GM12892 (cell line): ENCODE measurements at regions not wholly inside any gene's neighbourhood (a gene's known extent, or its start where the extent isn't known, plus 50 kb on each side); places are given as distances from the start of the nearest gene placed in this dataset.

ENCODE experiments used
- POLR2A ChIP-seq: IDR thresholded peaks from 2 replicates; pipeline ENCODE4 v1.6.1; 2011; ENCODE audit warnings: low read depth, low read length, control low read depth
- POLR2AphosphoS5 ChIP-seq: IDR thresholded peaks from 2 replicates; pipeline ENCODE4 v1.6.1; 2011; ENCODE audit warnings: low read depth, low read length, control low read depth
- TAF1 ChIP-seq: IDR thresholded peaks from 2 replicates; pipeline ENCODE4 v1.6.1; 2011; ENCODE audit warnings: low read depth, mild to moderate bottlenecking, control low read depth, low read length, borderline replicate concordance

DNA sequence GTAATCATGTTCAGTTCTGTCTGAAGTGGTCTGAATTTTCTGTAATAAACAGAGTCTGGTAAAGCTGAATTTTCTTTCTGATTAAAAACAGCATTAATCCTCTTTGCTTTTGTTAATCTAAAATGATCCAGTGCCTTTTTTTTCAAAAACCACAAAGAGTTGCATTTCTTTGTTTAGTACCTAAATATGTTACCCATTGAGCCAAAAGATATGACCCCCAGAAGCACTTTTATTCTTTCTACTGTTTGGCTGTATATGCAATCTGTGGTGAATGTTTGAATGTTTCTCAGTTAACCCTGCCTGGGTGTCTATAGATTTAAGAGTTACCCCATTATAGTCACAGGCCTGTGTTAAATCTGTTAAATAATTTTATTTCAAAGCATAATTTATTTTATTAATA, 394.8 kb downstream of the PTPRC start:
- TF ChIP-seq POLR2A (no peak), TAF1 (no peak), POLR2AphosphoS5 (no peak)
